GM18858 (cell line): ENCODE measurements at regions not wholly inside any gene's neighbourhood (a gene's known extent, or its start where the extent isn't known, plus 50 kb on each side); places are given as distances from the start of the nearest gene placed in this dataset.
"Not testable (repeated sequence)": the region's sequence is repeated elsewhere in the genome, so short reads cannot be mapped to it uniquely, and the experiment has no call there.

Source experiments
- ATAC-seq: cut with Tn5 transposase; IDR thresholded peaks from one replicate; pipeline ENCODE4 v1.9.1; 2021; ENCODE audit not compliant: unreplicated experiment

DNA sequence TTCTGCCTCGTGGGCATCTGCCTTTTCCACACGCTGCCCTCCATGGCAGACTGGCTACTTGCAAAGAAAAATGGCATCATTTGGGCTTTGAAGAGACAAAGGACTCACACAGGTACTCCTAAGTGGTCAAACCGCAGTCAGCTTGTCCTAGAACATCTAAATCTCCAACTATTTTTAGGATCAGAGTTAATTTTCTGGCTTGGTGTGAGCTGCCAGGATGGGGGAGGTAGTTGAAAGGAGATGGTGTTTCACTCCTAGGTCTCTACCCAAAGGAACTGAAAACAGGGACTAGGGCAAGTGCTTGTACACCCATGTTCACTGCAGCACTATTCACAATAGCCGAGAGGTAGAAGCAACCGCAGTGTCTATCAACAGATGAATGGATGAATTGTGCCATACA, 107.9 kb upstream of the ATL2 start:
- ATAC-seq: no peak

DNA sequence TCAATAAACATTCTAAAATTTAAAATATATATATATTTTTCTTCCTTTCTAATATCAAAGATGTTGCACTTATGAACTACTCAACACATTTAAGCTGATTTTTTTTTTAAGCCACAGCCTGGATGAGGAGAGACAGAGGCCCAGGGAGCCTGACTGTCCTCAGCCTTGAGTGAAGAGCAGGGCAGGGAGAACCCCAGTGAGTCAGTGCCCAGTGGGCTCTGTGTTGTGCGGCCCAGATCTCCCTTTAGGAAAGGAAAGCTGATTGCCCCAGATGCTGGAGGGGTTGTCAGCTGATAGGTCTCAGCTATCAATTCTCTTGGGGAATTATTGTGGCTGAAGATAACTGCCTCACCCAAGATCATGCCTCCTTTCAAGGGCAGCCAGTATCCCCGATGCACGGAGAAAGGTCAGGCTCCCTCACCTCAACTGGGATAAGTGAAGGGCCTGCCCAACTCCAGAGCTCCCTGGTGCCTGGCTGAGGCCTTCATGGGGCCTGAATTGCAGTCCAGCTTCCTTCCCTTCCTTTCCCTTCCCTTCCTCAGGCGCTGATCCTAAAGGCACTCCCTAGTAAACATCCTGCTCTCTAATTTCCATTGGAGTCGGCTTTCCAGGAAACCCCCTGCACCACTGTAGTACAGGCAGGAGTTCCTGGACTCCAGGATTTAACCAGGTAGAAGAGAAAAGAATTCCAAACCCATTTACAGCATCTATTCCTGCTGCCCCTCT, 106.9 kb upstream of the ATL2 start:
- no peak for ATAC-seq

DNA sequence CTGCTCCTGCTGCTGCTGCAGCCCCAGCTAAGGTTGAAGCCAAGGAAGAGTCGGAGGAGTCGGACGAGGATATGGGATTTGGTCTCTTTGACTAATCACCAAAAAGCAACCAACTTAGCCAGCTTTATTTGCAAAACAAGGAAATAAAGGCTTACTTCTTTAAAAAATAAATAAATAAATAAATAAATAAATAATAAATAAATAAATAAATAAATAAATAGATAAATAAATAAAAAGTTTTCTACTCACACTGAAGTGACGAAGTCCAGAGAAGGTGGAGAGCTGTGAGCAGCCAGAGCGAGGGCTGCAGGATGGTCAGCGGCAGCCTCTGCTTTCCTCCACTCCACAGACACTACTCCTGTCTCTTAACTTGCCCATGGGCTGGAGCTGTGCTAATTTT, 105.6 kb upstream of the ATL2 start:
- not testable (repeated sequence) for ATAC-seq

DNA sequence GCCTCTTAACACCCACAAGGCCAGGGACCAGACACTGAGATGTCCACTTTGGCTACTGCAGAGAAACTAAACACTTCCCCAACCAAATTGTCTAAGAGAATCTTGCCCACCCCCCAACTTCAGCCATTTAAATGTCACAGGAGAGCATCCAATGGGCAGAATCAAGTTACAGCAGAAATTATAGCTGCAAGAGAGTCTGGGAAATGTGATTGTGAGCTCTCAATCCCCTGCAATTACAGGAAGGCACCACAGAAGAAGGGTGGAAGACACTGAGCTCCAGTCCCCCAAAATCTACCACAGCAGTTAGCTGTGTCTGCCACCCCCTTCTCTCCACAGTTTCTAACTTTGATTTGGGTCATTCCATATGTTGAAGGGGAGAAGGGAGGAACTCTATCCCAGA, 103.5 kb upstream of the ATL2 start:
- ATAC-seq: no peak

DNA sequence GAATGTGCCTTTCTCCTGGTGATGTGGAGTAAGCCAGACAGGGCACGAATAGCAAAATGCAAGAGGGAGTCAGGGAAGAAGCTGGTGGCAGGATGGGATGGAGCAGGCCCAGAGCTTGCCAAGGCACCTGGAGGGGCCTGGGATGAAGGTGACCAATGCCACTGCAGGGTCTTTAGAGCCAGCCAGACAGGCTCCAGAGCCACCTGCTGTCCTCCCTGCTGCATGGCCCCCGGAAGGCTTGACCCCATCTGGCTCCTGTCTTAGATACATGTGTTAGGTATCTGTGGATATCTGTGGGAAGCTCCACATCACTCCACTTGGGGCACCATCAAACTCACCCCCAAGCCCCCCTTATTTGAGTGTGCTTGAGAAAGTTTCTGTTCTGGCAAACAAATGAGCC, 99.9 kb upstream of the ATL2 start:
- no peak for ATAC-seq

DNA sequence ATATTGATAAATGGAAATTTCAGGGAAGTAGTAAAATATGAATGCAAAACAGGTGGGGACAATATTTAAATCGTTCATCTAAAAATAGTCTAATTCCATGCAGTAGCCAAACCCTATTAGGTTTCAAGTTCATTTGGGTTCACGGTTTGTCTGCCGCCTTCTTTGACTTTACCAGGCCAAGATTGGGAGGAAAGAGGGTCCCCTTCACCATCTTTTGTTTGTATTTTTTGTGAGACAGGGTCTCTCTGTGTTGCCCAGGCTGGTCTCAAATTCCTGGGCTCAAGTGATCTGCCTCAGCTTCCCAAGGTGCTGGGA, 98.5 kb upstream of the ATL2 start:
- ATAC-seq: no peak

DNA sequence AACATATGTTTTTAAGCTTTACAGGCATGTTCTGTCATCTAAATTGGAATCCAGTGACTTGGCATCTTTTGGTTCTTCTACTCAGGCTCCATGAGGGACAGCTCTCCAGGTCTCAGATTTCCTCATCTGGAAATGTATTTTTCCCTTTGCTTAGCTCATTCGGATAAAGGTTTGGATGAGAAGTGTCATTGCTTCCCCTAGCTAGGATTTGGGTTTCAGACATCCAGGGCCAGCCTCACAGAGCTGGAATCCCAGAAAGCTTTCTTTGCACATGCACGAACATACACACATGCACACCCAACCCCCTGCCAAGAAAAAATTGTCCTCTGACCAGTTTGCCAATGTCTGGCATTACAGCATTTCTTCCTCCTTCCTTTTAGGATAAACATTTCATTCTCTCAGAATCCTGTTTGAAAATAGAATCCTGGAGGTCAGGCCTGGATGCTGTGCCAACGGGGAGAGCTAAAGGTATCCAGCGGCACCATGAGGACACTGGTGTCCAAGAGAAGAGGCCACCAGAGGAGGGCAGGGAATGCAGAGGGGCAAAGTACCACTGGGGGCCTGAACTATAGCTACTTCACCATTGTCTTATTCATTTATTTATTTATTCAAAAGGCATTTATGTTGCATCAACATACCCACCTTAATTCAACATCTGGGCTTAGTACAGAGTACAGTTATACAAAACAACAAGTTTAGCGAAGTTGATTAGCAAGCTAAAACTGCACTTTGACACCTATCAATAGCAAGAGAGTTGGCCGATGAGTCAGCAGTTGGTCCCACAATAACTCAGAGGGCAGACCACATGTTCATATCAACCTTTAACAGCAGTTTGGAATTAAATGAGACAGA, 97.9 kb upstream of the ATL2 start:
- no peak for ATAC-seq

DNA sequence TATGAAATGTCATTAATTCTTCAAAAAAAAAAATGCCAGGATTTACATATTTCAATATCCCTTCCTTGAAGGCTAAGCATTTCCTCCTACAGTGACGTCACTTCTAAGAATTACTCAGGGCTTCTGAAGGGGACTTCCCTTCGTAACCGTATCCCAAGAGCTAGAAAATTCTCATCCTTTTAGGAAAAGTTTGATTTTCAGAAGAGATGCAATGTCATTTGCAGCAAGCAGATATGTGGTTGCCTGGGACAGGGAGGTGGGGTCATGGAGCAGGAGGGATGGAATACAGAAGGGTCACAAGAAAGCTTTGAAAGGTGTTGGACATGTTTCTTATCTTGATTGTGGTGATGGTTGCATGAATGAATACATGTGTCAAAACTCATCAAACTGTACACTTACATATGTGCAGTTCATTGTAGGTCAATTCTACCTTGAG, 97.0 kb upstream of the ATL2 start:
- ATAC-seq: no peak

DNA sequence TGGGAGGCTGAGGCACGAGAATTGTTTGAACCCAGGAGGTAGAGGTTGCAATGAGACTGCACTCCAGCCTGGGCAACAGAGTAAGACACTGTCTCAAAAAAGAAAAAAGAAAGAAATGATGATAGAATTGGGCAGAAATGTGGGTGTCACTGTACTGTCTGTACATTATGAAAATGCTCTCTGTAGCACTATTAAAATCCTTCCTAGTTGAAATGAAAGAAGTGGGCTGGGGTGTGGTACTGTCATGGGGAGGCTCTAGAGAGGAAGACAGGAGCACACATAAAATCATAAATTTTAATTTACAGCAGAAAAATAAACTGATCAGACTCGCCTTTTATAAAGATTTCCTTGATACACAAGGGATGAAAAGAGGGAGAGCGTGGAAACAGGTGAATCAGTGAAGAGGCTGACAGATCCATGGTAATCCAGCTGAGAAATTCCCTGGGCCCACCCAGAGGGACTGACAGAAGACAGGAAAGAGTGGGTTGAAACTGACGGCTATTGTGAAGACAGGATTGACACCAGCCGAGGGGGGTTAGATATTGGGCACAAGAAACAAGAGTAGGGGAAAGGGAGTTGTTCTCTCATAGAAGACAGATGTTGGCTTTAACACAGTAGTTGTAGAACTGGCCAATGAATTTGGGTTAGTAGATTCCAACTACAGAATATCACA, 96.4 kb upstream of the ATL2 start:
- ATAC-seq: no peak

DNA sequence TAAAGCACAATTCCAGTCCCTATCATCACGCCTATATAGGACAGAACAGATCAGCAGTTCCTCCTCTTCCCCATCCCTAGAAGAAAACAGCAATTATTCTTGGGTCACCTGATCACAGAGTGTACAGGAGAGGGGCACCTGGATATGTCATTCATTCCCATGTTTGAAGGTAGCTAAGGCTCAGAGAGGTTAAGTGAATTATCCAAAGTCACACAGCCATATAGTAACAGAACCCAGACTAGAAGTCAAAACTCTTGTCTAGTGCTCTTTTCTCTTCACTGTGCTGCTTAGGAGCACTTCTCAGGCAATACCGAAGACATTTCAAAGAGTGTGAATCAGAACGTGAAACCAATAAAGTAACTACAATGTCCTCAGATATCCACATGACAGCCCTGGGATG, 93.0 kb upstream of the ATL2 start:
- ATAC-seq: no peak

DNA sequence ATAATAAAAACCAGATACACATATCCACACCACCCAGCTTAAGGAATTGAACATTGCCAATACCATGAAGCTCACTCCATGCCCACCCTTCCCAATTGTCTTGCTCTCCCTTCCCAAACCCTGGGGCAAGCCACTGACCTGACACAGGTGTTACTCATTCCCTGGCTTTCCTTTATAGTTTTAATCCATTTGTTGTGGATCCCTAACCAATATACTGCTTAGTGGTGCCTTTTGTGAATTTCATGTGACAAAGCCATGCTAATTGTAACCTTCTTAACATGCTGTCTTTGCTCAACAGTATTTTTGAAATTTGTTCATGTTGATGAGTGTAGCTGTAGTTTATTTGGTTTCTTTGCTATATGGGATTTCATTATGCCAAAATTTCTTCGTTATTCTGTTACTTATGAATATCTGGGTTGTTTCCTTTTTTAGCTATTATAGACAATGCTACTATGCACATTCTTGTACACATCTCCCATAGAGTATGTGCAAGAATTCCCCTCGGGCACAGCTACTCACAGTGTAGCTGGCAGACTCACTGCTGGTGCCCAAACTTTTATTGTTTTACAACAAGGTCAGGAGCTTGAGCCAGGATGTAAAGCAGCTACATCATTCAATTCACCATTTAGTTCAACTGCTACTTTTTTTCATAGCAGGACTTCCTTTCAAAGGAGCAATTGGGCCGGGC, 90.8 kb upstream of the ATL2 start:
- ATAC-seq: no peak

DNA sequence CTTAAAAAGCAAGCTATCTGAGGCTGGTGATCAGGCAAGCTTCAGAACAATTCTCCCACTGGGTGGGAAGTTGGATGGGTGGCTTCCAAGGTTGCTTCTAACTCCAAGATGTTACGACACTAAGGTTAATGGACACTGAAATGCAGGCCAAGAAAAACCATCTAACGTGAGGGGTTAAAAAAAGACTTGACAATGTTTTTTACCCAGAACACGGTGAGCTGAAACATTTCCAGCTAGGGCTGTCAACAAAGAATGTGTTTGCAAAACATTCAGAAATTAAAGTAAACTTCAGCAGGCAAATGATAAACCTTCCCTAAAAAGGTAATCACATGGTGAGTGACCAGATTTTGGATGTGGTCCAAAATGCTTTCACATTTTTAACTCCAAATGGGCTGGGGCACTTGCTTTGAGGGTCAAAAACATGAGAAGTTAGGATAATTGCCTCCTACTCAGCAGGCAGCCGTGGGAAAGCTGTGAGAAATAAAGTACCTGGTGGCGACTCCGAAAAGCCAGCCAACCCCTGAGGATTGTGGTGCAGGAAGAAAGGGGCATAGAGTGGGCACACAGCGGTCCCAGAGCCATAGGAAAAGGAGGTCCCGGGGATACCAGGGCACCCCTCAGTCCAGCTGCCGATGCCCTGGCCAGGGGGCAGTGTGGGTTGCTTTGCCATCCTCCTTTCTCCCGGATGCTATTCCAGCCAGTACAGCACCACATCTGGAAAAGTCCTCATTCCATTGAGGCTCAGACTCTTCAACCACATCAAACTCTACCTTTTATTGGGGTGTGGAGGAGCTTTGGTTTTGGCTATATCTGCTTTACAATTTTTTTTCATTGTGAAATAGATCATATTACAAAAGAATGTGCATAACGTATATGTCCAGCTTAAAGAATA, 90.0 kb upstream of the ATL2 start:
- no peak for ATAC-seq

DNA sequence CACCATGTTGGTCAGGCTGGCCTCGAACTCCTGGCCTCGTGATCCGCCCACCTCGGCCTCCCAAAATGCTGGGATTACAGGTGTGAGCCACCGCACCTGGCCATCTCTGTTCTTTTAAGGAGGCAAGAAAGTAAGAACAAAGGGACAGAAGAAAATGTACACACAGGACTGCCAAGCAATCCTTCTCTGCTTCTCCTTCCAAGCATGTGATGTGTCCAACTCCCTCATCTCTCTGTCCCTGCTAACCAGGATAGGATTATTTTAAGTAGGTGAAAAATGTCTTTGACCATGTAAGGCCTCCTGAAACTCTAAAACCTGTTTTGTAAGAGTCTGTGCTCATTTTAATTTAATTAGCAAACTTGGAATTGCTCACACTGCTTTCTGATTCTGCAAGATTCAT, 89.3 kb upstream of the ATL2 start:
- ATAC-seq: no peak

DNA sequence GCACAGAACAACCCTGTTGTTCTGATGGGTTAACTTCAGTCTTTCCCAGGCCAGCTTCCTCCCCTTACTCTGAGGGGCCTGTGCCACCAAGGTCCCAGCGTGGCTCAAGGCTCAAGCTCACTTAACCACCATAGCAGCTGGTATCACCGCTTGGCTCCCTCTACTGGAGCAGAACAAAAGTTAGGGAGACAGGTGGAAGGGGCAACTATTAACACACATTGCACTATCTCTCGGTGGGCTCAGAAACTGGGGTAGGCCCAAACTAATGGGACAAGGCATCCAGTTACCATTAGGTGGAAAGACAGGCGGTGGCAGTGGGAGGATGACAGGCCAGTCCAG, 88.7 kb upstream of the ATL2 start:
- peak; percentile 53 for ATAC-seq

DNA sequence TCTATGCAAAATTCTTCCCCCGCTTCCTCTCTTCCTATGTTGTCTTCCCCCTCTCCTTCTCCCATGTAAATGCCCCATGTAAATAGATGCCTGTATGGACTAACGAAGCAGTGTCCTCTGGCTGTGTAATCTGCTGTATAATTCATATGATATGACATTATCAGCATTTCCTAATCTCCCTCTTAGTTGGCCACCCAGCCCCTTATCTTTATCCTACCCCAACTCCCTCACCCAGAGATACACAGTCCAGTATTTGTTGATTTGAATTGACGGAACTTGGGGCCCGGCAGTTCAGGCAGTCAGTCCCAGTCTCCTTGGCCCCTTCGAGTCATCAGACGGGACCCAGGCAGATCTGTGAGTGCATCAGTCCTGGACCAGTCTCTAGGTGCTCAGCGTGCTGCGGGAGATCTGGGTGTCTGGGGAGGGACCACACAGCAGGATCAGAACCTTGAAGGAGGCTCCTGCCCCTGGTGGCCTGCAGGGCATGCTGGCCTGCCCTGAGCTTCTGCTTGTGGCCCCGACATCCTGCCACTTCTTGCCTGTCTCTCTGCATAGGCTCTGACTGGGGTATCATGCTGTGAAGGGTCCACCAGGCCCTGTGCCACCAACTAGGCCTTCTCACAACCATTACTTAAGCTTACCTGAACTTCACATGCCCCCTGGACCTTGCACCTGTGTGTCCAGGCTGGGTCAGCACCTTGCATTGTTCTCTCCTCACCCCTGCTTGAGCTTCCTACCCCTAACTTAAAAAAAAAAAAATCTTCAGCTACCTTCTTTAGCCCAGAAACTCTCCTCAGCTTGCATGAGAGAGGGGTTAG, 88.1 kb upstream of the ATL2 start:
- no peak for ATAC-seq

DNA sequence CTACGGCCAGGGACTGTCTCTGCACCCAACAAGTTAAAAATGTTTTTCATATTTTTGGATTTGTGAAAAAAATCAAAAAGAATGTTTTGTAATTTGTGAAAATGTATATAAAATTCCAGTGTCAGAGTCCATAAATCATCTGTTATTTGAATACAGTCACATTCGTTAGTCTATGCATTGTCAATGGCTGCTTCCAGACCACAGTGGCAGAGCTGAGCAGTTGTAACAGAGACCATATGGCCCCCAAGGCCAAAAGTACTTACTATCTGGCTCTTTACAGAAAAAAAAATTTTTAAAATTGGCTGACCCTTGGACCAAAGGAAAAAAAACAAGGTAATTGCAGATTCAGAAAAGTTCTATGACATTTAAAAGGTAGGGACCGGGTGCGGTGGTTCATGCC, 86.7 kb upstream of the ATL2 start:
- no peak for ATAC-seq

DNA sequence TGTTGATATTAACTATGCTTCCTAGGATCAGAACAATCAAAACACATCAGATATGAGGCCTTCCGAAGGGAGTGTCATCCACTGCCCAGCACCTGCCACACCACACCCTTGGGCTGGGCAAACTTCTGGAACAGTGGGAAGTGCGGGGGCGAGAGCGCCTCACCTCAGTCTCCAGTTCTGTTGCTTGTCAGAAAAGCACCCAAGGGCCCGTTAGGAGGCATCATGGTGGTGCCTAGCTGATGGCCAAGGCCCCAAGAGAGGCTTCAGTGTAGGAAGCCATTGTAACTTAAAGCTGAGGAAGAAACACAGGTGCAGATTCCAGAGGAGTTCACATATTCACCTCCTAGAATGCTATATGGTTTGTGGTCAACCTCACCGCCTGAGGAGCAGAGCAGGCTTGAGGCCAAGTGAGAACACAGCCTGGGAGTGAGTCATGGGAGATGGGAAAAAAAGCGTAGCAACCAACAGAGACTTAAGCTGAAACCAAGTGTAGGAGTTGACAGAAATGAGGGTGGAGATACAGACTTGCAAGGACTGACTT, 85.1 kb upstream of the ATL2 start:
- no peak for ATAC-seq

DNA sequence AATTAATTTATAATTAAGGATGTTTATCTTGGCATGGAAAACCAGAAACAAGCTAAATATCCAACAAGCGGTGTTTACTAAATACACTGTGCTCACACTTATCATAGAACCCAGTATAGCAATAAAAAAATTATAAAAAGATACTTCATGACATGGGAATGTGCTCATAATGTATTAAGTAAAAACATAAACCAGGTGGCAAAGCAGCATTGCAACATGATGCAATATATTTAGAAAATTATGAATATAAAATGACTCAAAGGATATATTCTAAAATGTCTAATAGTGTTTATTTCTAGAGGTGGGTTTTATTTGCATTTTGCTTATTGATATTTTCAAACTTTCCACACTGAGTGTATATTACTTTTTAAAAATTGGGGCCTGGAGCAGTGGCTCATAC, 84.4 kb upstream of the ATL2 start:
- ATAC-seq: no peak

DNA sequence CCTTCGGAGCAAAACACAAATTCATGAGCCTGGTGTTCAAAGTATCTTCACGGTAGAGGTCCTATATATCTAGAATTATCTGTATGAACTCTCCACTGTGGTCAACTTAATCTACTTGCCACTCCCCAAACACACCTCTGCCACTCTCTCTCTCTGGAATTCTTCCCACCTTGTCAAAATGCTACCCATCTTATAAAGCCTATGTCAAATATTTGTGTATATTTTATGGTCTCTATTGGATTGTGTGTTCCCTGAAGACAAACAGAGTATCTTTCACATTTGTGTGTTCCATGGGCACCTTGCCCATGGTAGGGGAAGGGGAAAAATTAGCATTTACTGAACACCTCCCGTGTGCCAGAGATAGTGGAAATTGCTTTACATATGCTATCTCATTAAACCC, 83.2 kb upstream of the ATL2 start:
- no peak for ATAC-seq

DNA sequence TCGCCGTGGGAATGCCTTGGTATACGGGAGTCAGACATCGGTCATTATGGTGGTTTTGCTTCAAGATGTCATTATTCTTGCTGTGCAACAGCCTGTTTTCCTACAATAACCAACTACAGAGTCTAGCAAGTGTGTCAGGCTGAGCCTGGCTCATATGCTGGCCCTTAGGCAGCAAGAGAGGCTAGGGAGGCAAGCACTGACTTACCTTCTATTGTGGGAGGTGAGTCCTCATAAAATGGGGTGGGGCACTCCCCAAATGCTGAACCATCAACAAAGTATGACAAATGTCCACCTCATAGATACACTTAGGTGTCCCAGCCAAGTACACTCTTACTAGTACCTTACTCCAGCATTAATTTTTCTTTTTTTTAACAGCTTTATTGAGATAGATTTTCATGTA, 77.0 kb upstream of the ATL2 start:
- no peak for ATAC-seq
